ENCODE measurements at regions not wholly inside any gene's neighbourhood (a gene's known extent, or its start where the extent isn't known, plus 50 kb on each side); places are given as distances from the start of the nearest gene placed in this dataset.

DNA sequence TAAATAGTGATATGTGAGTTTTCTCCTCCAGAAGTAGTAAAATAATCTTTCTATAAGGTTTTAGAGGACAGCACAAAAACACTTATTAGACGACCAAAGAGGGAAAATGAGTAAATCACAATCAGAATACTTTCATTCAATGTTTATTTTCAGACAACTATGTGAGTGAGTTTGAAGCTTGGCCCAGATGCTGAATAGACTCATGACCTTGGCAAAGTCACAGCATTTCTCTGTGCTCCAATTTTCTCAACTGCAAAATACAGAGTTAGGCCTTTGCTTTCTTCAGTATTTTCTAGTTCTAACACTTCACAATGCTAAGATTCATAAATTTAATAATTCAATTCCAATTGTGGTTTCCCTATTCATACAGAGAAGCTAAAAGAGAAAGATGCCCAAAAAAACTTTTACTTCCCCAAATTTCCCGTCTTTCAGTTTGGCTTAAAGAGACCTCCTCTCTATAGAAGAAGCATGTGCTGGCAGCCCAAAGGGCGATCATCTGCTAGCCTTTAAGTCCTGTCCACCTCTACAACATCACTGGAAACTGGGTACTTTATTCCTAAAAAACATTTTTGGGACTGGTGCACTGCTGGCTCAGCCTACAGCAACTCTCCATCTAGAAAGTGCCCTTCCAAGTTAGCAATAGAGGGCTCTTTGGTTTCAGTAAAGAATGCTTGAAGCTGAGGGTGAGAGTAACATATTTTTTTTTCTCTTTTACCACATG, 116.8 kb upstream of the GORAB start:
- TF ChIP-seq POLR2A (IDR thresholded peaks at IDR 0.05) (no peak), POLR2AphosphoS5 (IDR thresholded peaks at IDR 0.05) (peak in 1 of 4 donors; percentile 8), EP300 (IDR thresholded peaks at IDR 0.05) (no peak)
- TF ChIP-seq, protein P1, sequence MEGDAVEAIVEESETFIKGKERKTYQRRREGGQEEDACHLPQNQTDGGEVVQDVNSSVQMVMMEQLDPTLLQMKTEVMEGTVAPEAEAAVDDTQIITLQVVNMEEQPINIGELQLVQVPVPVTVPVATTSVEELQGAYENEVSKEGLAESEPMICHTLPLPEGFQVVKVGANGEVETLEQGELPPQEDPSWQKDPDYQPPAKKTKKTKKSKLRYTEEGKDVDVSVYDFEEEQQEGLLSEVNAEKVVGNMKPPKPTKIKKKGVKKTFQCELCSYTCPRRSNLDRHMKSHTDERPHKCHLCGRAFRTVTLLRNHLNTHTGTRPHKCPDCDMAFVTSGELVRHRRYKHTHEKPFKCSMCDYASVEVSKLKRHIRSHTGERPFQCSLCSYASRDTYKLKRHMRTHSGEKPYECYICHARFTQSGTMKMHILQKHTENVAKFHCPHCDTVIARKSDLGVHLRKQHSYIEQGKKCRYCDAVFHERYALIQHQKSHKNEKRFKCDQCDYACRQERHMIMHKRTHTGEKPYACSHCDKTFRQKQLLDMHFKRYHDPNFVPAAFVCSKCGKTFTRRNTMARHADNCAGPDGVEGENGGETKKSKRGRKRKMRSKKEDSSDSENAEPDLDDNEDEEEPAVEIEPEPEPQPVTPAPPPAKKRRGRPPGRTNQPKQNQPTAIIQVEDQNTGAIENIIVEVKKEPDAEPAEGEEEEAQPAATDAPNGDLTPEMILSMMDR (IDR thresholded peaks at IDR 0.05), result no peak
